NCI-H1436 (cell line): ENCODE measurements at regions not wholly inside any gene's neighbourhood (a gene's known extent, or its start where the extent isn't known, plus 50 kb on each side); places are given as distances from the start of the nearest gene placed in this dataset.

ENCODE experiments used
- DNase-seq: peaks from one replicate; lab custom pipeline; 2025; lab: John Stamatoyannopoulos, UW

DNA sequence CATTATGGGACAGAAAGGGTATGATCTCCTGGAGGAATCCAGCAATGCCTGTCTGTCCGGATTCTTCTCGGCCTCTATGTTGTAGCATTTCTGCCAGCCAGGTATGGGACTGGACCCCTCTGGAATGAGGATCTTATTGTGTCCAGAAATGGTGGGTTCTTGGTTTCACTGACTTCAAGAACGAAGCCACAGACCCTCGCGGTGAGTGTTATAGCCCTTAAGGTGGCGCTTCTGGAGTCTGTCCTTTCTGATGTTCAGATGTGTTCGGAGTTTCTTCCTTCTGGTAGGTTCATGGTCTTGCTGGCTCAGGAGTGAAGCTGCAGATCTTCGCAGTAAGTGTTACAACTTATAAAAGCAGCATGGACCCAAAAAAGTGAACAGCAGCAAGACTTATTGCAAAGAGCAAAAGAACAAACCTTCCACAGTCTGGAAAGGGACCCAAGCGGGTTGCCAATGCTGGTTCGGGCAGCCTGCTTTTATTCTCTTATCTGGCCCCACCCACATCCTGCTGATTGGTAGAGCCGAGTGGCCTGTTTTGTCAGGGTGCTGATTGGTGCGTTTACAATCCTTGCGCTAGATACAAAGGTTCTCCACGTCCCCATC, 62.3 kb upstream of the IER3 start:
- no peak for DNase-seq

GRCh38 chr6:30804333-30804732, 60.0 kb upstream of the IER3 start:
- DNase-seq: no peak

GRCh38 chr6:30802731-30803130, 58.4 kb upstream of the IER3 start:
- no peak for DNase-seq

DNA sequence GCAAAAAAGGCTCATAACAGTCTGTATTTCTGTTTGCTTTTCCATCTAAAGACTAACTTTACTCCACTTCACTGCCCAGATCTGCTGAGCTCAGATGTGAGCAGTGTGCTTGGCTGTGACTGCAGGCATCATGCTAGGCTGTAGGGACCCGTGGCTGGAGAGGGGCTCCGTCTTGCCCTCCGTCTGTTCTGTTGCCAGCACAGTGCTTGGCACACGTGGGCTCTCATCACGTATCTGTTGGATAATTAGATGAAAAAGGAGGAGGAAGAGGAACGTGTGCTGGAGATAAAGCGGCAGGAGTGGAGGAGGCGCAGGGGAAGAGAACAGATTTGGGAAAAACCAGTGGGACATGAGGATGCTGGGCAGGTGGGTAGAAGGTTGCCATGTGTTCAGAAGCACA, 57.6 kb upstream of the IER3 start:
- no peak for DNase-seq

GRCh38 chr6:30800871-30801270, 56.5 kb upstream of the IER3 start:
- DNase-seq: no peak

DNA sequence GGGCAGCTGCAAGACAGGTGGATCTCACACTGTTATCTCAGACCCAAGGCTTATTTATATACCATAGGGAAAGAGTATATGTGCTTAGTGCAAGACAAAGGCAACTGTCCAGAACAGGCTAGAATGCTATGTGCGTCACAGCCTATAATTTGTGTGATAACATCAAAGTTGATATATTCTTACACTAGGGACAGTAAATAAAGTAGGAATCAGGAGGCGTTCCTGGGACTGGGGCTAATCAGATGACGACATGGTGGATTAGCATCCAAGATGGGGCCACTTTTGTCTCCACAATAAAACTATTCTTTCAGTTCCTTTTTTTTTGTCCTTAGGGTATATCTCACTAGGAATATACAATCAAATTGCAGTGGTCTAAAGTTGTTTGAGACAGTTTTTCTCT, 54.9 kb upstream of the IER3 start:
- DNase-seq: no peak

- DNase-seq: no peak
Observed at GRCh38 chr6:30798494-30798893, 54.1 kb upstream of the IER3 start.

DNA sequence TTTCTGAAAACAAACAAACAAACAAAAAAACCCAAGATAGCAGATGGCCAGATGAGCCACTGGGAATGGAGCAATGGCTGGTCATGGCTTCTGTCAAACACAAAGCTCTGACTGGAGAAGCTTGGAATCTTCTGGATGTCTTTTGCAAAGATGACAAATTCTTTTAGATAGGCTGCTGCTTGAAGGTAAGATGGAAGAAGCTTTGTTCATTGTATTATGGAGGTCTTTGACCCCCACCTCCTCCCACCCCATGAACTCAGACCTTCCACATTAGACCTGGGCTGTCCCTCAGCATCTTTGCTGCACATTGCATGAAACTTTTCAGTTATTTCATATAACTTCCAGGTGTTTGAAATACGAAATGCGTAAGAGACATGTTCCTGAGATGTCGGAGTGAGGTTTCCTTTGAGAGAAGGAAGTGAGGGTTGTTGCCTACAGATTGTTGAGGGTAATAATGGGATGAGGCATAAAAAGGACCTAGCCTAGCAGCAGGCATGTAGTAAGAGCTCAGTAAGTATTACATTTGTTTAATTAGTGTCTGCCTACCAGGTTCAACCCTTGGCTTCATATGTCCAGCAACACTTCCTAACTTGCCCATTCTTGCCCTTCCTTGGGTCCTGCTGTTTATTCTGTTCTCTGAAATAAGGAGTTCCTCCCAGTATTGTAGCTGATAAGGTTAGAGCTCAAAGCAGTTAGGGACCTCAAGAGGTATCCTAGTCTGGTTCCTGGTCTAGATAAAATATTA, 51.4 kb upstream of the IER3 start:
- DNase-seq: no peak
